Activated T-cell treated with anti-CD3 and anti-CD28 coated beads, Interleukin-2, amount 50 U/mL, for 24 hours (primary cell): ENCODE measurements at regions not wholly inside any gene's neighbourhood (a gene's known extent, or its start where the extent isn't known, plus 50 kb on each side); places are given as distances from the start of the nearest gene placed in this dataset.
A peak's percentile ranks its signal among the peaks of the same experiment; 100 is the strongest.
"Not testable (repeated sequence)": the region's sequence is repeated elsewhere in the genome, so short reads cannot be mapped to it uniquely, and the experiment has no call there.

Experiments used
- DNase-seq: peaks from one replicate; pipeline ENCODE4 v3.0.0-alpha.2; 2020
- H3K27ac Mint-ChIP-seq: 2 replicates; pipeline ENCODE4 v1.8.0; 2020; ENCODE audit warnings: mild to moderate bottlenecking, mixed read lengths
- H3K27me3 Mint-ChIP-seq: 2 replicates; pipeline ENCODE4 v1.8.0; 2020; ENCODE audit warnings: mixed read lengths
- H3K36me3 Mint-ChIP-seq: 2 replicates; pipeline ENCODE4 v1.8.0; 2020; ENCODE audit warnings: low read depth, mixed read lengths
- H3K4me1 Mint-ChIP-seq: 2 replicates; pipeline ENCODE4 v1.8.0; 2020; ENCODE audit warnings: low read depth, mixed read lengths
- H3K4me3 Mint-ChIP-seq: 2 replicates; pipeline ENCODE4 v1.8.0; 2020; ENCODE audit warnings: mild to moderate bottlenecking, moderate library complexity, mixed read lengths
- H3K9me3 Mint-ChIP-seq: 2 replicates; pipeline ENCODE4 v1.8.0; 2020; ENCODE audit warnings: mixed read lengths

GRCh38 chr10:25104441-25104840 lies 70.4 kb upstream of the GPR158 start:
- Mint-ChIP-seq H3K36me3 (no peaks in the 10 kb centered on the region), H3K27me3 (peaks cover 13% of the 10 kb centered on the region), H3K4me3 (no peak overlapping the region), H3K4me1 (no peaks in the 10 kb centered on the region), H3K9me3 (no peaks in the 10 kb centered on the region), H3K27ac (no peak overlapping the region)
- no peak for DNase-seq

DNA sequence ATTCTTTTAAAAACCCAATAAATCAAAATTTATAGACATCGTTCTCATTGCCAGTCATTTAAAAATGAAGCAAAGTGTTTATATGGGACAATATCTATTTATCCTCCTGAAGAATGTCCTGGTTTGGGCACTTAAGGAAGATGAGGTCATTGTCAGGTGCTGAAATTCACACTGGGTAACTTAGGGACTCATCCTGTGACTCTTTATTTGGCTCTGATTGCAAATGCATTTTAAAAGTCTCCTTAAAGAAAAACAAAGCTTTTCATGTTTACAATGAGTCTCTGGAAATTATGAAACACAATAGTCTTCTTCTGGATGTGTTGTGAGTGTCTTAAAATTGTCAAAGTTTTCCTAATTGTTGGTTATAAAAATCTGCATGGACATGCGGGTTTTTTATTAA lies 69.5 kb upstream of the GPR158 start:
- H3K4me1 Mint-ChIP-seq = no peaks in the 10 kb centered on the region
- no peaks in the 10 kb centered on the region for H3K36me3 Mint-ChIP-seq
- no peak for DNase-seq
- H3K9me3 Mint-ChIP-seq = no peaks in the 10 kb centered on the region
- peaks cover 12% of the 10 kb centered on the region for H3K27me3 Mint-ChIP-seq
- H3K4me3 Mint-ChIP-seq = no peak overlapping the region
- no peak overlapping the region for H3K27ac Mint-ChIP-seq

- peaks cover 12% of the 10 kb centered on the region for H3K27me3 Mint-ChIP-seq
- no peak for DNase-seq
- no peaks in the 10 kb centered on the region for H3K9me3 Mint-ChIP-seq
- H3K4me3 Mint-ChIP-seq = no peak overlapping the region
- H3K27ac Mint-ChIP-seq = no peak overlapping the region
- no peaks in the 10 kb centered on the region for H3K4me1 Mint-ChIP-seq
- no peaks in the 10 kb centered on the region for H3K36me3 Mint-ChIP-seq
Measured at GRCh38 chr10:25105743-25106260, 69.0 kb upstream of the GPR158 start.

GRCh38 chr10:25107756-25108155 lies 67.0 kb upstream of the GPR158 start:
- Mint-ChIP-seq H3K27ac (no peak overlapping the region), H3K4me1 (no peaks in the 10 kb centered on the region), H3K36me3 (no peaks in the 10 kb centered on the region), H3K4me3 (no peak overlapping the region), H3K9me3 (no peaks in the 10 kb centered on the region), H3K27me3 (peaks cover 22% of the 10 kb centered on the region)
- DNase-seq = no peak

DNA sequence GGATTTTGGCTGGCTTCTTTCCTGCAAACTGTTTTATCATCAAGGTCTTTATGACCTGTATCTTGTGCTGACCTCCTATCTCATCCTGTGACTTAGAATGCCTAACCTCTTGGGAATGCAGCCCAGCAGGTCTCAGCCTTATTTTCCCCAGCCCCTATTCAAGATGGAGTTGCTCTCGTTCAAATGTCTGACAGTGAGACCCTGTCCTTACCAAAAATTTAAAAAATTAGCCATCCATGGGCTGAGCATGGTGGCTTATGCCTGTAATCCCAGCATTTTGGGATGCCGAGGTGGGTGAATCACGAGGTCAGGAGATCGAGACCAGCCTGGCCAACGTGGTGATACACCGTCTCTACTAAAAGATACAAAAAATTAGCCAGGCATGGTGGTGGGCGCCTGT lies 64.9 kb upstream of the GPR158 start:
- not testable (repeated sequence) for H3K9me3 Mint-ChIP-seq, H3K36me3 Mint-ChIP-seq, H3K4me1 Mint-ChIP-seq, H3K27ac Mint-ChIP-seq, DNase-seq, H3K4me3 Mint-ChIP-seq
- H3K27me3 Mint-ChIP-seq = peaks cover 33% of the 10 kb centered on the region

DNA sequence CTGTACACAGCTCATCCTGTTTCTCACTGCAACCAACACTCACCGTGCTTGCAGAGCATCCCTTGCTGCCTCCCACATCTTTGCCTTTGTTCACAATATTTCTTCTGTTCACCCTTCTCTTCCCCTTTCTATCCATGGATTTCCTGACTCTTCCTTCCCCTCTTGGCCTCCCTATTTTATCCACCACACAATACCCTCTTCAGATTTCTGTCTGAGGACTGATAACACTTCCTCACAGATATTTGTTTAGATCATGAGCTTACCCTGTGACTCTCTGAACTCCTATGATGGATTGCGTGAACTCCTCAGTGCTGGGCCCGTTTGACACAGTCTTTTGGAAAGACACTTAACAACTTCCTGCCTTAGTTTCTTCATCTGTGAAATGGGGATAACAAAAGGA lies 62.8 kb upstream of the GPR158 start:
- Mint-ChIP-seq H3K27ac (no peak overlapping the region), H3K36me3 (no peaks in the 10 kb centered on the region), H3K4me3 (no peak overlapping the region), H3K9me3 (no peaks in the 10 kb centered on the region), H3K4me1 (peaks cover 2% of the 10 kb centered on the region), H3K27me3 (peaks cover 46% of the 10 kb centered on the region)
- DNase-seq = no peak

GRCh38 chr10:25113191-25114035 lies 61.4 kb upstream of the GPR158 start:
- Mint-ChIP-seq H3K27me3 (peaks cover 53% of the 10 kb centered on the region), H3K9me3 (no peaks in the 10 kb centered on the region), H3K4me3 (no peak overlapping the region), H3K36me3 (no peaks in the 10 kb centered on the region), H3K4me1 (peaks cover 2% of the 10 kb centered on the region), H3K27ac (no peak overlapping the region)
- peak; percentile 31 for DNase-seq

DNA sequence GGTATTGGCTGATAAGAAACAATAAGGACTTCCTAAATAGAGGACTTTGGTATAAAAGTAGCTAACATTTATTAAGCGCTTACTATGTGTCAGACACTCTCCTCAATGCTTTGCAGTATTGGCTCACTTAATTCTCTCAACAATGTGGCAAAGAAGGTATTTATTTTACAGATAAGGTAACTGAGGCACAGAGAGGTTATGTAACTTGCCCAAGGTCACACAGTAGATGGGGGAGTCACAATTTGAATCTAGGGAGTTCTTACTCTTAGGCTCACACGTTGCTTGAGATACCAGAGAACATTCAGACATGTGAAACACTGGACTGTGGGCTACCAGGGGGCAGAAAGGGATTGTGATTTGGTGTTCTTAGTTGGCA lies 60.8 kb upstream of the GPR158 start:
- H3K4me1 Mint-ChIP-seq = peaks cover 2% of the 10 kb centered on the region
- H3K27me3 Mint-ChIP-seq = peaks cover 52% of the 10 kb centered on the region

GRCh38 chr10:25117757-25118156 lies 57.0 kb upstream of the GPR158 start:
- peaks cover 2% of the 10 kb centered on the region for H3K9me3 Mint-ChIP-seq
- no peak overlapping the region for H3K4me3 Mint-ChIP-seq
- H3K27me3 Mint-ChIP-seq = peaks cover 44% of the 10 kb centered on the region
- H3K27ac Mint-ChIP-seq = no peak overlapping the region
- DNase-seq = no peak
- peaks cover 2% of the 10 kb centered on the region for H3K4me1 Mint-ChIP-seq
- no peaks in the 10 kb centered on the region for H3K36me3 Mint-ChIP-seq

More for the DNA sequence above, 60.8 kb upstream of the GPR158 start:
- no peak for DNase-seq
- Mint-ChIP-seq H3K4me3 (no peak overlapping the region), H3K36me3 (no peaks in the 10 kb centered on the region), H3K27ac (no peak overlapping the region), H3K9me3 (no peaks in the 10 kb centered on the region)

DNA sequence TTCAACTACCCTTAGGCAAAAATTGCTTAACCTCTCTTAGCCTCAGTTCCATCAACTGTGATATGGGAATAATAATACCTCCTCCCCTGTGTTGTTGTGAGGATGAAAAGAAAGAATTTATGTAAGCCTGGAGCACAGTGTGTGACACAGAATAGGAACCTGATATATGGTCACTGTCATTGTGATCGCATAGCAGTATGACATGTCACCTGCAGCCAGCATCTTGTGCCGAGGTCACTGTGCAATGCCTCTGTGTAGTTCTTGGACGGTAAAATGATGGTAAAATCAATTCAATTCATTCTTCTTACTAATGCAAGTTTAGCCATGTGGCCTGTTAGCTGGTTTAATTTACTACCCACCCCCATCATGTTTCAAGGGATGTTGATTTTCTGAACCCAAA lies 54.6 kb upstream of the GPR158 start:
- Mint-ChIP-seq H3K27me3 (peaks cover 28% of the 10 kb centered on the region), H3K27ac (no peak overlapping the region), H3K9me3 (peaks cover 2% of the 10 kb centered on the region), H3K4me3 (no peak overlapping the region), H3K36me3 (no peaks in the 10 kb centered on the region), H3K4me1 (no peaks in the 10 kb centered on the region)
- DNase-seq = no peak
